GM15510 (cell line): ENCODE measurements at regions not wholly inside any gene's neighbourhood (a gene's known extent, or its start where the extent isn't known, plus 50 kb on each side); places are given as distances from the start of the nearest gene placed in this dataset.

Source experiments
- POLR2A ChIP-seq: IDR thresholded peaks from 3 replicates; pipeline ENCODE4 v1.6.1; 2011; ENCODE audit warnings: borderline replicate concordance; ENCODE audit not compliant: insufficient read length; ENCODE audit errors: extremely low read depth

- TF ChIP-seq POLR2A, result no peak
These were observed 145.4 kb downstream of the BUB3 start for GRCh38 chr10:123299598-123299997.

- TF ChIP-seq POLR2A, result no peak
These were observed 147.1 kb downstream of the BUB3 start for GRCh38 chr10:123301077-123301857.

DNA sequence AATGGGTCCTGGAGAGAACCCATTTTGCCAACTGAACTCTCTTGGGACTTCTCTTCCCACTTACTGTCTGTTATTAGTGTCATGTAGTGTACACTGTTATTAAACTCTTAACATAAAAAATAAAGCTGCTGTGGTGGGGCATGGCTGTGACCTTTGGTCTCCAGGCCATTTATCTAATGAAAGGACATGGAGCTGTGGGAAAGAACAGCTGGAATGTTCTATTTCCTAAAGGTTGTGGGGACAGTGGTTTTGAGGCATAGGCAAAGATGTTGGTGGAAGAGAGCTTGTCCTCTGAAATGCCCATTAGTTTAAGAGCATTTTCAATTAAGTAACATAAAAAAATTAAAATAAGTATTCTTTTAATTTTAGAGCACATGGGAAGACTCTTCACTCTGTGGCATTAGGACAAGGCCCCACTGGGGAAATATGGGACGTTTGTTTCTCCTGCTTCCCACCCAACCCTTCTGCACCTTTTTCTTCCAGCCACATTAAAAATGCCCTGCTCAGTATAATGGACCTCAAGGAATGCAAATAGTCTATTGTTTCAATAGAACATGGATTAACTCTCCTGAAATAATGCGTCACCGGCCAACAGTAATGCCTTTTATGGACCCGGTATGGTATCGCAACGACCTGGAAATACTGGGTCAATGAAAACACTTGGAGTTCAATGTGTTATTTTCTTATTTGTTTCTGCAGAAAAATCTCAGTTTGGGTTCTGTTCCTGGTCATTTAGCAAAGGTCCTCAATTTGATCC, 149.6 kb downstream of the BUB3 start:
- TF ChIP-seq POLR2A, result no peak

- no peak for TF ChIP-seq POLR2A
These were observed 151.5 kb downstream of the BUB3 start for GRCh38 chr10:123305671-123306070.

DNA sequence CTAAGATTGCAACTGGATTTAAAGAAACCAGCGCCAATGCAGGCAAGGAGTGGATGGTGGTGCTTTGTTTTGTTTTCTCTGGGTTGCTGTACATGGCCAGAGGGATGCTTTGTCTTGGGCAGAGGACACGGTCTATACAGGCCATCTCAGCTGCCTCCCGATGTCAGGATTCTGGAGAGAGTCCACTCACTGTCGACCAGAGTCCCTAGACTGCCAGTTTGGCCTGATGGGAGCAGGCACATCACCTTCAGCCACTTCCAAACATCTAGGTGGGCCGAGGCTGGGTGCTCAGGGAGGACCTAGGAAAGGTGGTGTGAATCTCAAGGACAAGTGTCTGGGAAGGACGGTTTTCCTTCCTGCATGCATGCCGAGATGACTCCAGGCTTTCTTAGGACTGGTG, 152.1 kb downstream of the BUB3 start:
- no peak for TF ChIP-seq POLR2A

DNA sequence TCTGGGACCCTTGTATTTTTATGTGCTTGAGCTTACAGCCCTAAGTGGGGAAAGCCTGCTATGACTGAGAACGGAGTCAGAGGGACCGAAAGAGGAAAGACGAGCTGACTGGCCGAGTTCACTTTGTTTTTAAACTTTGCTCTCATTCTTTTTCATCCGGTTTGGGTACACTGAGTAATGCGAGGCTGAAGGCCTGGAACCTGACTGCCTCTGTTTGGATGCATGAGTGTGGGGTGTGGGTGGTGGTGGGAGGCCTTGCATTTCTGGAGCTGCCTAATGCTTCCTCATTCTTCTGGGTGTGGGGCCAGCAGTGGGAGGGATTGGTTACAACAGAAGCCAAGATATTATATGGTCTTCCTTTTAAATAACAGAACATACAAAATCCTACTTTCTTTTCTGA, 155.5 kb downstream of the BUB3 start:
- TF ChIP-seq POLR2A, result no peak

DNA sequence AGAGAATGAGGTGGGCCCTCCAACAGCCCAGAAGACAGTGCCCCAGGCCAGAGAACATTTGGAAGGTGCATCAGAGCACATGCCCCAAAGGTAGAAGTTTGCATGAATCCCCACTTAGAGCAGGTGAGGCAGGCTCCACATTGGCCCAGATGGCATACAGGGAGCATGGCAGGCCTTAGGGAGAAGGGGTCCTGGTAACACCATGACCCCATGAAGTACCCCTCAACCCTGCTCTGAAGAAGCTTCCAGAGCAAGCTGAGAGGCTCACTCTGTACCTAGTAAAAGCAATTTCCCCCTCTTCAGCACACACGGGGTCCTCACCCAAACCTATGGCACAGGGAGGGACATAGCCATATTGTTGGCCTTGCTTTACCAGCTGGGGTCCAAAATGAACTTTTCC, 162.6 kb downstream of the BUB3 start:
- no peak for TF ChIP-seq POLR2A

DNA sequence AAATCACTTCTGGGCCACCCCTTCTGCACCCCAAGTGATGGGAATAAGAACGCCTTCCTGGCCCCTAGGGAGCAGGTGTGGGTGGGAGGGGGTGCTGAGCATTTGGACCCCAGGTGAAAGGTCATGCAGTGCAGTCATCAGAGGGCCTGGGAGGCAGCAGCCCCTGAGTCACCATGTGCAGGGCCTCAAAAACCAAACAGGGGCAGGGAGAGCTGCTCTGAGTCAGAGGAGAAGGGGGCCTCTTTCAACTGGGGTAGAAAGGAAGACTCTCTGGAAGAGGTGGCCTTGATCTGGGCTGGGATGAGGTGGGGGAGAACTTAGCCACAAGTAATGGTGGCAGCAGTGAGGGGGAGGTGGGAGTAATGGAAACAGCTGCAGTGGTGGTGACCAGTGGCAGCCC, 164.3 kb downstream of the BUB3 start:
- TF ChIP-seq POLR2A, result no peak

DNA sequence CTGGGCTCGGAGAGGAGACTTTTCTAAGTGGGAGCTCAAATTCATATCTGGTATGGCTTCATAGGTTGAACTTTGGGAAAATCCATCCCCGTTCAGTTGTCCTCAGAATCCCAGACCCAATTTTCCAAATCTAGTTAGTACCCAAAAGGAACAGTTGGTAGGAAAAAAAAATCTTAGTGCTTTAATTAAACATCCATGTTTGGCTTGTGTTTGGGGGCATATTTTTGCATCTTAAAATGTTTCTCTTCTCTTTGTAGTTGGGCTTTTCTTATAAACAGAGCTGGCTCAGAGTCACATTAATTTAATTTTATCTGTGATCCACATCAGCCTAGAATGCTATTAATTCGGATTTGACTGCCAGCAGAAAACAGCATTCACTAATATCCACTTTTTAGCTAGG, 165.9 kb downstream of the BUB3 start:
- TF ChIP-seq POLR2A, result no peak

DNA sequence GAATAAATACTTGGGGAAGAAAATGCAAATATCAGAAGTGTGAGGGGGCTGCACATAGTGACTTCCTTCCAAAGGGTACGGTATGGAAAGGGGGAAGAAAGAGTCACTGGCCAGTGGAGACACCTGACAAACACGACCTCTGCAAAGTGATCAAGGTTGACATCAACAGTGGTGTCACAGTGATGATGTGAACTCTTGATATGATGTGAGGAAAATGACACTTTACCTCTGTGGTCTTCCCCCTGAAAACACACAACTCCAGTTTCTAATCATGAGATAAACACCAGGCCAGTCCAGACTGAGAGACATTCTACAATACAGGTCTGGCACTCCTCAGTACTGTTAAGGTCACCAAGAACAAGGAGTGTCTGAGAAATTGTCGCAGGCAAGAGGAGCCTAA, 169.7 kb downstream of the BUB3 start:
- no peak for TF ChIP-seq POLR2A

DNA sequence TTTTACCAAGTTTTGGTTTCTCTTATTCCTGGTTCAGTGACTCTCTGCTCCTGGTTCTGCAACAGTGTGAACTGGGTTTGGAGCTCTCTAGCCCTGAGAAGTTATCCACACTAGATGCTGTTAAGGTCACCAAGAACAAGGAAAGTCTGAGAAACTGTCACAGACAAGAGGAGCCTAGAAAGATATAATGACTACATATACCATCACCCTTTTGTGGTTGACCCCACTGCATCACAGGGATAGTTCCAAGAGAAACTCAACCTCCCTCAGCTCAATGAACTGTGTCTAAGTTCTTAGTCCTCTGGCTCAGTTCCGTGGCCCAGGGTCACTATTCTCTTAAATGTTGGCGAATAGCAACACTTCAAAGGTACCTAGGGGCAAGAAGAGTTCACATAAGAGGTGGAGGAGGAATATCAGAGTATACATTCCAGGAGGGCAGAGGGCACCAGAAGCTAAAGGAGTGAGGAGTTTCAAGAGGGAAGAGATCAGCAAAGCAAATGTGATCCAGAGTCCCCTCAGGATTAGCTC, 171.5 kb downstream of the BUB3 start:
- TF ChIP-seq POLR2A, result no peak

- TF ChIP-seq POLR2A, result no peak
These were observed 172.5 kb downstream of the BUB3 start for GRCh38 chr10:123326674-123327073.

DNA sequence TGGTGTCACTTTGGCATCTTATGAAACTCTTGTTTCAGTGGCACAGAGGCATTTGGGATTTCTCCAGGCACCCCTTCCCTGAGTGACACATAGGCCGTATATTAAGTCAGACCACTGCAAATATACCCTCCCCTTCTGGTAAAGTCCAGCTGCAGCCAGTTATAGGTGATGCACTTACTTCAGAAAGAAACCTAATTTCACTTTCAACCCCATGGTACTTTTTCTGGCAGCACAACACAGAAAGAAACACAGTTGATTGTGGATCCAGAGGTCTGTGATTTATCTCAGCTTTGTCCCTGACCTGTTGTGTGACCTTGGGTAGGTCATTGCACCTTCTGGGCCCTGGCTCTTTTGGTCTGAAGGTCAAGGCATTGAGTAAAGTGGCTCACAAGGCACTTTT, 173.2 kb downstream of the BUB3 start:
- no peak for TF ChIP-seq POLR2A

GRCh38 chr10:123327896-123328295, 173.7 kb downstream of the BUB3 start:
- TF ChIP-seq POLR2A, result no peak

DNA sequence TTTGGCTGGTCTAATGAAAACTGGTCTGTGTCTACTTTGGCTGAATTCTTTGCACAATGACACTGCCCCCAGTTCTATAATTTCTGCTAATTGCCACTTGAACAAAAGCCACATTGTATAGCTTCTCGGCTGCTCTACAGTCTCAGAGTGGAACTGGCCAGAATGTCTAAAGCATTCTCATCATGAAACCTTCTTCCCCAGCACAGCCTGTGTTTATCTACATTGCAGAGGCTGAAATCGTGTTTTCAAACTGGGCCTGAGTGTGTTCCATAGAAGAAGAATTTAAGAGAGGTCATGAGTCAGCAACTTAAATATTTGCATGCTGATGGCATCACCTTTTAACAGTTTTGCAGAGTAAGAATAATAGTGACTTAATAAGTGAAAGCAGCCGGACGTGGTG, 177.2 kb downstream of the BUB3 start:
- TF ChIP-seq POLR2A, result no peak

GRCh38 chr10:123346581-123346980, 192.4 kb downstream of the BUB3 start:
- TF ChIP-seq POLR2A, result no peak
